ENCODE measurements at regions not wholly inside any gene's neighbourhood (a gene's known extent, or its start where the extent isn't known, plus 50 kb on each side); places are given as distances from the start of the nearest gene placed in this dataset.

DNA sequence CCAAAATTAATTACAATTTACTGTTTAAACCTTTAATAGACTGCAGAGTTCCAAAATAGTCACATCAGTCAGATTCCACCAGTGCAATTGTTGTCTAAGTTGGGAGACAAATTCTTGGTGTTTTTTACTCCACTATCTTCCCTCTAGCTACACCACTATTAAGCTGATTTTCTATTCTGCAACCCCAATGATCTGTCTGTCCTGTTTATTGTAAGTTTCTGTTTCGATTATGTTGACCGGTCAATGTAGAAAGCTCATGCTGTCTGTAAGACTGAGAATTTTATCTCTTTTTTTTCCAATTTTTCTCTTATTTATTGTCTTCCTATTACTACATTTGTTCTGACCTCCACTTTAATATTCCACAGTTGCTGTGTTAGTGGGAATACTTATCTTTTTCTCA, 557.5 kb downstream of the SH2D4B start:
- TF ChIP-seq, protein P1, sequence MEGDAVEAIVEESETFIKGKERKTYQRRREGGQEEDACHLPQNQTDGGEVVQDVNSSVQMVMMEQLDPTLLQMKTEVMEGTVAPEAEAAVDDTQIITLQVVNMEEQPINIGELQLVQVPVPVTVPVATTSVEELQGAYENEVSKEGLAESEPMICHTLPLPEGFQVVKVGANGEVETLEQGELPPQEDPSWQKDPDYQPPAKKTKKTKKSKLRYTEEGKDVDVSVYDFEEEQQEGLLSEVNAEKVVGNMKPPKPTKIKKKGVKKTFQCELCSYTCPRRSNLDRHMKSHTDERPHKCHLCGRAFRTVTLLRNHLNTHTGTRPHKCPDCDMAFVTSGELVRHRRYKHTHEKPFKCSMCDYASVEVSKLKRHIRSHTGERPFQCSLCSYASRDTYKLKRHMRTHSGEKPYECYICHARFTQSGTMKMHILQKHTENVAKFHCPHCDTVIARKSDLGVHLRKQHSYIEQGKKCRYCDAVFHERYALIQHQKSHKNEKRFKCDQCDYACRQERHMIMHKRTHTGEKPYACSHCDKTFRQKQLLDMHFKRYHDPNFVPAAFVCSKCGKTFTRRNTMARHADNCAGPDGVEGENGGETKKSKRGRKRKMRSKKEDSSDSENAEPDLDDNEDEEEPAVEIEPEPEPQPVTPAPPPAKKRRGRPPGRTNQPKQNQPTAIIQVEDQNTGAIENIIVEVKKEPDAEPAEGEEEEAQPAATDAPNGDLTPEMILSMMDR (IDR thresholded peaks at IDR 0.05; ENCODE audit: low read depth, low read length) = no peak
- TF ChIP-seq POLR2A (IDR thresholded peaks at IDR 0.05; ENCODE audit: extremely low read depth, insufficient read length) = no peak
- no peak for TF ChIP-seq MYC (IDR thresholded peaks at IDR 0.05; ENCODE audit: low read depth, low read length)
